Panc1 (cell line): ENCODE measurements at regions not wholly inside any gene's neighbourhood (a gene's known extent, or its start where the extent isn't known, plus 50 kb on each side); places are given as distances from the start of the nearest gene placed in this dataset.

Source experiments
- POLR2AphosphoS5 ChIP-seq: IDR thresholded peaks from 2 replicates; pipeline ENCODE4 v1.6.1; 2012; ENCODE audit warnings: mild to moderate bottlenecking, low read depth, low read length, moderate library complexity
- TF ChIP-seq, protein P1 (sequence below): fragments of 450-650 bp; IDR thresholded peaks from 2 replicates; pipeline ENCODE4 v1.5.1; 2017; ENCODE audit warnings: mild to moderate bottlenecking

DNA sequence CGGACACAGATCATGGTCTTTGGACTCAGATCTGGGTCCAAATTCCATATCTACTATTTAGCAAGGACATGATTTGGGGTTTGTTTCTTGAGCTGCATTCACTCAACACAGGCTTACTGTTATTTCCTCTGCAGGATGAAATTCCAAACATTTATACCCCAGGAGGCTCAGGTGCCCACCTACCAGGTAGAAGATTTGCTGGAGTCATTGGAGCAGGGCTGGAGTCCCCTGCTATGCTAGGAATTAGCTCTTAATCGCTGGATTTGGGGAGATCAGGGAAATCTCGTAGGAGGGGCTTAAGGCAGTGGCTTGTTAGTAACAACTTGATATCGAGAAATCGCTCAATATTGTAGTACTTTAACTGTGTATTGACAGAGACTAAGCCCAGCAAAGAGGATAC lies 193.0 kb downstream of the IL20RB start:
- TF ChIP-seq, protein P1, sequence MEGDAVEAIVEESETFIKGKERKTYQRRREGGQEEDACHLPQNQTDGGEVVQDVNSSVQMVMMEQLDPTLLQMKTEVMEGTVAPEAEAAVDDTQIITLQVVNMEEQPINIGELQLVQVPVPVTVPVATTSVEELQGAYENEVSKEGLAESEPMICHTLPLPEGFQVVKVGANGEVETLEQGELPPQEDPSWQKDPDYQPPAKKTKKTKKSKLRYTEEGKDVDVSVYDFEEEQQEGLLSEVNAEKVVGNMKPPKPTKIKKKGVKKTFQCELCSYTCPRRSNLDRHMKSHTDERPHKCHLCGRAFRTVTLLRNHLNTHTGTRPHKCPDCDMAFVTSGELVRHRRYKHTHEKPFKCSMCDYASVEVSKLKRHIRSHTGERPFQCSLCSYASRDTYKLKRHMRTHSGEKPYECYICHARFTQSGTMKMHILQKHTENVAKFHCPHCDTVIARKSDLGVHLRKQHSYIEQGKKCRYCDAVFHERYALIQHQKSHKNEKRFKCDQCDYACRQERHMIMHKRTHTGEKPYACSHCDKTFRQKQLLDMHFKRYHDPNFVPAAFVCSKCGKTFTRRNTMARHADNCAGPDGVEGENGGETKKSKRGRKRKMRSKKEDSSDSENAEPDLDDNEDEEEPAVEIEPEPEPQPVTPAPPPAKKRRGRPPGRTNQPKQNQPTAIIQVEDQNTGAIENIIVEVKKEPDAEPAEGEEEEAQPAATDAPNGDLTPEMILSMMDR, result no peak
- TF ChIP-seq POLR2AphosphoS5, result no peak
